GM21515 (cell line): ENCODE measurements at regions not wholly inside any gene's neighbourhood (a gene's known extent, or its start where the extent isn't known, plus 50 kb on each side); places are given as distances from the start of the nearest gene placed in this dataset.

ENCODE experiments used
- ATAC-seq: cut with Tn5 transposase; IDR thresholded peaks from one replicate; pipeline ENCODE4 v1.9.1; 2021; ENCODE audit not compliant: unreplicated experiment

- no peak for ATAC-seq
Measured at GRCh38 chr7:12517451-12517850, 53.1 kb upstream of the SCIN start.

- peak; percentile 94 for ATAC-seq
Measured at GRCh38 chr7:12518920-12519681, 51.4 kb upstream of the SCIN start.

GRCh38 chr7:12519682-12520009 is 50.9 kb upstream of the SCIN start:
- no peak for ATAC-seq
